Astrocyte (in vitro differentiated cells and primary cell): ENCODE measurements at regions not wholly inside any gene's neighbourhood (a gene's known extent, or its start where the extent isn't known, plus 50 kb on each side); places are given as distances from the start of the nearest gene placed in this dataset.

Experiments
- DNase-seq: peaks from one replicate; pipeline ENCODE4 v3.0.0-alpha.2; 2010; ENCODE audit warnings: low read depth
- FAIRE-seq: peaks from 2 replicates; lab custom pipeline; 2011; peaks lifted over from hg19 to GRCh38; lab: Jason Lieb, UNC
- H2AFZ ChIP-seq: 2 replicates; pipeline ENCODE4 v1.6.0; 2012; ENCODE audit warnings: low read depth, low read length, inconsistent platforms
- H3K27ac ChIP-seq: 2 replicates; pipeline ENCODE4 v1.5.1; 2011; ENCODE audit warnings: low read depth, low read length, inconsistent platforms
- H3K27me3 ChIP-seq: 2 replicates; pipeline ENCODE4 v1.6.0; 2011; ENCODE audit warnings: low read length, inconsistent platforms; ENCODE audit not compliant: insufficient read depth
- H3K36me3 ChIP-seq: 2 replicates; pipeline ENCODE4 v1.5.1; 2011; ENCODE audit warnings: low read length, inconsistent platforms; ENCODE audit not compliant: insufficient read depth
- H3K4me1 ChIP-seq: 2 replicates; pipeline ENCODE4 v1.5.1; 2011; ENCODE audit warnings: low read length, inconsistent platforms; ENCODE audit not compliant: insufficient read depth
- H3K4me2 ChIP-seq: 2 replicates; pipeline ENCODE4 v1.6.0; 2012; ENCODE audit warnings: low read length, inconsistent platforms
- H3K4me3 ChIP-seq: 2 replicates; pipeline ENCODE4 v1.5.1; 2011; ENCODE audit warnings: low read depth, mild to moderate bottlenecking, low read length, inconsistent platforms; ENCODE audit not compliant: insufficient read depth
- H3K79me2 ChIP-seq: 2 replicates; pipeline ENCODE4 v1.6.0; 2012; ENCODE audit warnings: mild to moderate bottlenecking, low read length, inconsistent platforms; ENCODE audit not compliant: insufficient read depth
- H3K9ac ChIP-seq: 2 replicates; pipeline ENCODE4 v1.6.0; 2012; ENCODE audit warnings: mild to moderate bottlenecking, low read length, inconsistent platforms
- H3K9me3 ChIP-seq: 2 replicates; pipeline ENCODE4 v1.5.1; 2012; ENCODE audit warnings: low read depth, mild to moderate bottlenecking, low read length, inconsistent platforms; ENCODE audit not compliant: insufficient read depth
- H4K20me1 ChIP-seq: 2 replicates; pipeline ENCODE4 v1.6.0; 2012; ENCODE audit warnings: low read length, inconsistent platforms; ENCODE audit not compliant: insufficient read depth
- H3K27ac Mint-ChIP-seq: one replicate; pipeline ENCODE4 v1.8.0; 2021; ENCODE audit warnings: mild to moderate bottlenecking, mixed read lengths; ENCODE audit not compliant: unreplicated experiment
- H3K27me3 Mint-ChIP-seq: one replicate; pipeline ENCODE4 v1.8.0; 2021; ENCODE audit warnings: low read depth, mixed read lengths; ENCODE audit not compliant: unreplicated experiment
- H3K36me3 Mint-ChIP-seq: one replicate; pipeline ENCODE4 v1.8.0; 2021; ENCODE audit warnings: low read depth, mixed read lengths; ENCODE audit not compliant: unreplicated experiment
- H3K4me1 Mint-ChIP-seq: one replicate; pipeline ENCODE4 v1.8.0; 2021; ENCODE audit warnings: low read depth, mixed read lengths; ENCODE audit not compliant: unreplicated experiment
- H3K4me3 Mint-ChIP-seq: one replicate; pipeline ENCODE4 v1.8.0; 2021; ENCODE audit warnings: mild to moderate bottlenecking, moderate library complexity, mixed read lengths; ENCODE audit not compliant: unreplicated experiment
- H3K9me3 Mint-ChIP-seq: one replicate; pipeline ENCODE4 v1.8.0; 2021; ENCODE audit warnings: mild to moderate bottlenecking, mixed read lengths; ENCODE audit not compliant: unreplicated experiment
- EZH2 ChIP-seq: IDR thresholded peaks from 2 replicates; pipeline ENCODE4 v1.6.1; 2012; ENCODE audit warnings: mild to moderate bottlenecking, low read length, inconsistent platforms; ENCODE audit not compliant: insufficient read depth
- TF ChIP-seq, protein P1 (sequence below): IDR thresholded peaks from 2 replicates; pipeline ENCODE4 v1.5.1; 2011; ENCODE audit warnings: low read depth, mild to moderate bottlenecking, inconsistent platforms, low read length, moderate library complexity; ENCODE audit not compliant: insufficient read depth

GRCh38 chr18:42537291-42537690, 578.2 kb downstream of the RIT2 start:
- no peaks in the 10 kb centered on the region for H3K79me2 ChIP-seq
- no peak for FAIRE-seq
- H4K20me1 ChIP-seq = no peaks in the 10 kb centered on the region

GRCh38 chr18:42544901-42545300, 570.6 kb downstream of the RIT2 start:
- no peak overlapping the region for H3K4me2 ChIP-seq
- H3K36me3 Mint-ChIP-seq = no peaks in the 10 kb centered on the region
- no peak overlapping the region for H2AFZ ChIP-seq
- H3K4me3 ChIP-seq = no peak overlapping the region
- H3K27me3 ChIP-seq = no peaks in the 10 kb centered on the region
- no peak overlapping the region for H3K27ac ChIP-seq
- H3K27me3 Mint-ChIP-seq = no peaks in the 10 kb centered on the region
- peaks cover 2% of the 10 kb centered on the region for H3K4me1 Mint-ChIP-seq
- H3K9ac ChIP-seq = no peak overlapping the region
- peaks cover 7% of the 10 kb centered on the region for H3K4me1 ChIP-seq
- DNase-seq (no peak), FAIRE-seq (no peak)
- no peak overlapping the region for H3K27ac Mint-ChIP-seq
- H3K9me3 ChIP-seq = no peaks in the 10 kb centered on the region
- H3K79me2 ChIP-seq = no peaks in the 10 kb centered on the region
- no peaks in the 10 kb centered on the region for H4K20me1 ChIP-seq
- H3K36me3 ChIP-seq = no peaks in the 10 kb centered on the region
- peaks cover 2% of the 10 kb centered on the region for H3K9me3 Mint-ChIP-seq
- TF ChIP-seq EZH2 = no peak
- TF ChIP-seq, protein P1, sequence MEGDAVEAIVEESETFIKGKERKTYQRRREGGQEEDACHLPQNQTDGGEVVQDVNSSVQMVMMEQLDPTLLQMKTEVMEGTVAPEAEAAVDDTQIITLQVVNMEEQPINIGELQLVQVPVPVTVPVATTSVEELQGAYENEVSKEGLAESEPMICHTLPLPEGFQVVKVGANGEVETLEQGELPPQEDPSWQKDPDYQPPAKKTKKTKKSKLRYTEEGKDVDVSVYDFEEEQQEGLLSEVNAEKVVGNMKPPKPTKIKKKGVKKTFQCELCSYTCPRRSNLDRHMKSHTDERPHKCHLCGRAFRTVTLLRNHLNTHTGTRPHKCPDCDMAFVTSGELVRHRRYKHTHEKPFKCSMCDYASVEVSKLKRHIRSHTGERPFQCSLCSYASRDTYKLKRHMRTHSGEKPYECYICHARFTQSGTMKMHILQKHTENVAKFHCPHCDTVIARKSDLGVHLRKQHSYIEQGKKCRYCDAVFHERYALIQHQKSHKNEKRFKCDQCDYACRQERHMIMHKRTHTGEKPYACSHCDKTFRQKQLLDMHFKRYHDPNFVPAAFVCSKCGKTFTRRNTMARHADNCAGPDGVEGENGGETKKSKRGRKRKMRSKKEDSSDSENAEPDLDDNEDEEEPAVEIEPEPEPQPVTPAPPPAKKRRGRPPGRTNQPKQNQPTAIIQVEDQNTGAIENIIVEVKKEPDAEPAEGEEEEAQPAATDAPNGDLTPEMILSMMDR = no peak
- no peak overlapping the region for H3K4me3 Mint-ChIP-seq

More at GRCh38 chr18:42537291-42537690, 578.2 kb downstream of the RIT2 start:
- no peak overlapping the region for H3K27ac ChIP-seq
- H3K36me3 Mint-ChIP-seq = no peaks in the 10 kb centered on the region
- H3K4me3 ChIP-seq = no peak overlapping the region
- H3K9ac ChIP-seq = no peak overlapping the region
- no peaks in the 10 kb centered on the region for H3K4me1 ChIP-seq
- no peaks in the 10 kb centered on the region for H3K9me3 ChIP-seq
- H3K4me2 ChIP-seq = no peak overlapping the region
- H3K27ac Mint-ChIP-seq = no peak overlapping the region
- no peaks in the 10 kb centered on the region for H3K27me3 ChIP-seq
- no peak overlapping the region for H2AFZ ChIP-seq
- H3K4me1 Mint-ChIP-seq = no peaks in the 10 kb centered on the region
- no peaks in the 10 kb centered on the region for H3K36me3 ChIP-seq
- H3K27me3 Mint-ChIP-seq = no peaks in the 10 kb centered on the region
- no peak for DNase-seq
- TF ChIP-seq, protein P1 = no peak
- no peak for TF ChIP-seq EZH2
- H3K9me3 Mint-ChIP-seq = peaks cover under 1% of the 10 kb centered on the region
- no peak overlapping the region for H3K4me3 Mint-ChIP-seq

DNA sequence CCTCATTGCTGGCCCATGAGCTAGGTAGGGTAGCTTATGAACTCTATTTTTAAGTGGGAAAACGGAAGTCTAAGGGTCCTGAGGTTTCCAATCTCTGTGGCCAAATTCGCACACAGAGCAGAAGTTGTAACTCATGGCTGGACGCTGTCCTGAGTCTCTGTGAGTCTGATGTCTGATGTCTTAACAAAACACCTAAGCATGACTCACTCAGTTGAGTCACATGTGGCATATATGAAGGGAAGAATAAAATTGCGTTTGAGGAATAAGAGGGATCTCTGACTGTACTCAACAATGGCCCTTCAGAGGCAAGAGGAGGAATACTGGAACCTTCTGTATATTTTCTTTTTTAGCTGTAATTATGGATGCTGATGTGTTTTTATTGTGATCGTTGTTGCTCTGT, 569.7 kb downstream of the RIT2 start:
- H3K27ac Mint-ChIP-seq = no peak overlapping the region
- no peak overlapping the region for H3K4me3 Mint-ChIP-seq
- H3K4me3 ChIP-seq = no peak overlapping the region
- no peaks in the 10 kb centered on the region for H3K9me3 ChIP-seq
- H3K36me3 Mint-ChIP-seq = no peaks in the 10 kb centered on the region
- H3K9ac ChIP-seq = no peak overlapping the region
- no peaks in the 10 kb centered on the region for H3K36me3 ChIP-seq
- FAIRE-seq (peak; percentile 37), DNase-seq (peak; percentile 84)
- H3K27ac ChIP-seq = no peak overlapping the region
- no peak overlapping the region for H3K4me2 ChIP-seq
- peaks cover 7% of the 10 kb centered on the region for H3K4me1 ChIP-seq
- no peak overlapping the region for H2AFZ ChIP-seq
- H3K79me2 ChIP-seq = no peaks in the 10 kb centered on the region
- H3K27me3 Mint-ChIP-seq = no peaks in the 10 kb centered on the region
- H4K20me1 ChIP-seq = no peaks in the 10 kb centered on the region
- no peaks in the 10 kb centered on the region for H3K27me3 ChIP-seq
- H3K9me3 Mint-ChIP-seq = peaks cover 2% of the 10 kb centered on the region
- peaks cover 2% of the 10 kb centered on the region for H3K4me1 Mint-ChIP-seq
- no peak for TF ChIP-seq EZH2
- TF ChIP-seq, protein P1 = no peak
